RWPE2 (cell line): ENCODE measurements at regions not wholly inside any gene's neighbourhood (a gene's known extent, or its start where the extent isn't known, plus 50 kb on each side); places are given as distances from the start of the nearest gene placed in this dataset.

Source experiments
- ATAC-seq: fragments of 200-7000 bp; cut with Tn5 transposase; 3 replicates; pipeline ENCODE4 v1.9.1; 2021; ENCODE audit warnings: low read depth
- DNase-seq: peaks from one replicate; pipeline ENCODE4 v3.0.0-alpha.2; 2020; ENCODE audit warnings: low spot score
- H3K27ac ChIP-seq: fragments of 450-650 bp; 2 replicates; pipeline ENCODE4 v1.5.1; 2017; ENCODE audit warnings: mild to moderate bottlenecking; ENCODE audit not compliant: poor library complexity, severe bottlenecking
- H3K27me3 ChIP-seq: fragments of 250-450 bp; sonication (Bioruptor Pico); 2 replicates; pipeline ENCODE4 v1.5.1; 2021; ENCODE audit warnings: mild to moderate bottlenecking, moderate library complexity; ENCODE audit not compliant: insufficient read depth, poor library complexity, severe bottlenecking
- H3K36me3 ChIP-seq: fragments of 250-450 bp; sonication (Bioruptor Pico); 2 replicates; pipeline ENCODE4 v1.5.1; 2020; ENCODE audit warnings: low read depth, mild to moderate bottlenecking, moderate library complexity
- H3K4me1 ChIP-seq: fragments of 250-450 bp; sonication (Bioruptor Pico); 2 replicates; pipeline ENCODE4 v1.5.1; 2021; ENCODE audit warnings: mild to moderate bottlenecking, moderate library complexity; ENCODE audit not compliant: insufficient read depth, poor library complexity, severe bottlenecking
- H3K4me3 ChIP-seq: fragments of 250-450 bp; sonication (Bioruptor Pico); 2 replicates; pipeline ENCODE4 v1.5.1; 2021; ENCODE audit warnings: mild to moderate bottlenecking, moderate library complexity; ENCODE audit not compliant: severe bottlenecking
- H3K9me3 ChIP-seq: fragments of 250-450 bp; sonication (Bioruptor Pico); 2 replicates; pipeline ENCODE4 v1.5.1; 2021; ENCODE audit warnings: mild to moderate bottlenecking, moderate library complexity; ENCODE audit not compliant: severe bottlenecking
- TF ChIP-seq, protein P1 (sequence below): fragments of 450-650 bp; IDR thresholded peaks from one replicate; pipeline ENCODE4 v1.5.1; 2017; ENCODE audit warnings: mild to moderate bottlenecking, moderate library complexity; ENCODE audit not compliant: poor library complexity, severe bottlenecking

DNA sequence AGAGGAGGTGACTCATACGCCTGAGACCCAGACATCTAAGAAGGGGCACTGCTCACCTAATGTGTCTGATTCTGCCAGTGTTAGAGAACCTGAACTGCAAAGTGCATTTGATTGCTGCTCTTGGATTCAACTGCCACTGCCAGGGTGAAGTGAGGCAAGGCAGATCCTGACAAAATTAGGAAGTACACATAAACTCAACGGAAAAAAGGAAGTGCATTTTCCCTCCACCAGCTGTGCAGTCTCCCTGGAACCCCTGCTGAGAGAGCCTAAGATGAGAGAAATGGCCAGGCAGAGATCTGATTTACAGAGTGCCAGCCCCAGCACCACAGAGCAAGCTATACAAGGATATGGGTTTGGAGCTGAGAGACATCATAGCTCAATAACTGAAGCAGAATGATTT, 215.3 kb downstream of the SEC23A start:
- no peaks in the 10 kb centered on the region for H3K36me3 ChIP-seq
- no peak overlapping the region for H3K27ac ChIP-seq
- TF ChIP-seq, protein P1, sequence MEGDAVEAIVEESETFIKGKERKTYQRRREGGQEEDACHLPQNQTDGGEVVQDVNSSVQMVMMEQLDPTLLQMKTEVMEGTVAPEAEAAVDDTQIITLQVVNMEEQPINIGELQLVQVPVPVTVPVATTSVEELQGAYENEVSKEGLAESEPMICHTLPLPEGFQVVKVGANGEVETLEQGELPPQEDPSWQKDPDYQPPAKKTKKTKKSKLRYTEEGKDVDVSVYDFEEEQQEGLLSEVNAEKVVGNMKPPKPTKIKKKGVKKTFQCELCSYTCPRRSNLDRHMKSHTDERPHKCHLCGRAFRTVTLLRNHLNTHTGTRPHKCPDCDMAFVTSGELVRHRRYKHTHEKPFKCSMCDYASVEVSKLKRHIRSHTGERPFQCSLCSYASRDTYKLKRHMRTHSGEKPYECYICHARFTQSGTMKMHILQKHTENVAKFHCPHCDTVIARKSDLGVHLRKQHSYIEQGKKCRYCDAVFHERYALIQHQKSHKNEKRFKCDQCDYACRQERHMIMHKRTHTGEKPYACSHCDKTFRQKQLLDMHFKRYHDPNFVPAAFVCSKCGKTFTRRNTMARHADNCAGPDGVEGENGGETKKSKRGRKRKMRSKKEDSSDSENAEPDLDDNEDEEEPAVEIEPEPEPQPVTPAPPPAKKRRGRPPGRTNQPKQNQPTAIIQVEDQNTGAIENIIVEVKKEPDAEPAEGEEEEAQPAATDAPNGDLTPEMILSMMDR: no peak
- no peaks in the 10 kb centered on the region for H3K4me1 ChIP-seq
- peaks cover 13% of the 10 kb centered on the region for H3K27me3 ChIP-seq
- DNase-seq: no peak
- no peak overlapping the region for H3K4me3 ChIP-seq
- H3K9me3 ChIP-seq: no peaks in the 10 kb centered on the region
- ATAC-seq: no peak

- H3K27ac ChIP-seq: no peak overlapping the region
- DNase-seq (no peak), ATAC-seq (no peak)
- no peak overlapping the region for H3K4me3 ChIP-seq
- TF ChIP-seq, protein P1: no peak
- no peaks in the 10 kb centered on the region for H3K9me3 ChIP-seq
- H3K4me1 ChIP-seq: no peaks in the 10 kb centered on the region
- no peaks in the 10 kb centered on the region for H3K36me3 ChIP-seq
- no peaks in the 10 kb centered on the region for H3K27me3 ChIP-seq
Measured at GRCh38 chr14:38884109-38884508, 218.9 kb downstream of the SEC23A start.

DNA sequence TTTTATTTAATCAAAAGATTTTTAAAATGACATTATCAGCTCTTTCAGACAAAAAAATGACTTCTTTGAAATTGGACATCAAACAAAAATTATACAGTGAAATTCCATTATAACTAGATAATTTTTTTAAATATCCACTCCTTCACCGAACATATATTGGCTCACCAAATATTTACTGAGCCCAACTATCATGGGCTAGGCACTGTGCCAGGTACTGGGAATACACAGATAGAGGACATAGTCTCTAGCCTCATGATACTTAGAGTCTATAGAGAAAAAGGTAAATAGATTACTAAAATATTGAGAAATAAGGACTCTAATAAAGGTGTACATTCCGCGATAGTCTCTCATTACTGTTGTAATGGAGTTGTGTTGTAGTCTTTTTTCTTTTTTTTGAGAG, 219.9 kb downstream of the SEC23A start:
- Histone ChIP-seq H3K9me3 (no peaks in the 10 kb centered on the region), H3K4me3 (no peak overlapping the region), H3K36me3 (no peaks in the 10 kb centered on the region), H3K4me1 (no peaks in the 10 kb centered on the region), H3K27ac (no peak overlapping the region), H3K27me3 (no peaks in the 10 kb centered on the region)
- ATAC-seq (no peak), DNase-seq (no peak)
- TF ChIP-seq, protein P1: no peak

- DNase-seq: no peak
- Histone ChIP-seq H3K9me3 (no peaks in the 10 kb centered on the region), H3K27me3 (no peaks in the 10 kb centered on the region), H3K27ac (no peak overlapping the region), H3K4me3 (no peak overlapping the region), H3K4me1 (no peaks in the 10 kb centered on the region), H3K36me3 (no peaks in the 10 kb centered on the region)
- TF ChIP-seq, protein P1: no peak
- no peak for ATAC-seq
Measured at GRCh38 chr14:38882533-38882932, 220.5 kb downstream of the SEC23A start.

- DNase-seq (no peak), ATAC-seq (no peak)
- H3K36me3 ChIP-seq: no peaks in the 10 kb centered on the region
- TF ChIP-seq, protein P1: no peak
- H3K9me3 ChIP-seq: no peaks in the 10 kb centered on the region
- H3K27me3 ChIP-seq: no peaks in the 10 kb centered on the region
- H3K4me1 ChIP-seq: no peaks in the 10 kb centered on the region
- no peak overlapping the region for H3K4me3 ChIP-seq
- no peak overlapping the region for H3K27ac ChIP-seq
Measured at GRCh38 chr14:38880643-38881524, 222.2 kb downstream of the SEC23A start.
